HFF-Myc (cell line): ENCODE measurements at regions not wholly inside any gene's neighbourhood (a gene's known extent, or its start where the extent isn't known, plus 50 kb on each side); places are given as distances from the start of the nearest gene placed in this dataset.

Source experiments
- DNase-seq: peaks from one replicate; pipeline ENCODE4 v3.0.0-alpha.2; 2011; ENCODE audit warnings: low read depth; ENCODE audit errors: extremely low read depth
- H3K4me3 ChIP-seq: replicated peaks from 2 replicates; pipeline ENCODE4 v1.5.1; 2011; ENCODE audit warnings: low read depth, mild to moderate bottlenecking, control low read depth, low read length
- TF ChIP-seq, protein P1 (sequence below): IDR thresholded peaks from 2 replicates; pipeline ENCODE4 v1.5.1; 2012; ENCODE audit warnings: mild to moderate bottlenecking, low read depth, low read length, control low read depth; ENCODE audit errors: missing control alignments

DNA sequence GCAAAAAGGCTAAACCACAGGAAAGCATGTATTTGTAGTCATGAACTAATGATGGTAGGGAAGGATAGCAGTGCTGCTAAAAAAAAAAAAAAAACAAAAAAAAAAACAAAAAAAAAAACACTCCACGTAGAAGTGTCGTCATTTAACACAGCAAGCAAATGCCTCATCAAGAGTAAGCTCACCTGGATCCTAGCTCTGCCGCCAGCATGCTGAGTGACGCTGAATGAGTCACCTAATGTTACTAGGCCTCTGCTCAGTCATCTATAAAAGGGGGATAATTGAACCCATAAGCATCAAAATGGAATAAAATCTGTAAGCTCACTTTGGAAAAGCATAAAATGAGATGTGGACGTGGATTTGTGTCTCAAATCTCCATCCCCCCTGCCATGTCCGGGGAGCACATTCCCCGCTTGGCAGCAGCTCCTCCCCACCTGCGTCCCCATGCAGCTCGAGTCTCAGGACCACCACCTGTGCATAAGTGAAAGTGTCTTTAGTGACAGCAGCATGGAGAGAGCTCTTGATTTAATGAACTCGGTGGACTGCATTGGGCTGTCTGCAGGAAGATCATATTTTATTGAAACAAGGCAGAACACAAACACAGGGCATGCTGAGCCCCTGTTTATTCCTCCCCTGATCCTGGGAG lies 427.5 kb downstream of the LRATD1 start:
- H3K4me3 ChIP-seq = no peak overlapping the region
- no peak for DNase-seq
- TF ChIP-seq, protein P1, sequence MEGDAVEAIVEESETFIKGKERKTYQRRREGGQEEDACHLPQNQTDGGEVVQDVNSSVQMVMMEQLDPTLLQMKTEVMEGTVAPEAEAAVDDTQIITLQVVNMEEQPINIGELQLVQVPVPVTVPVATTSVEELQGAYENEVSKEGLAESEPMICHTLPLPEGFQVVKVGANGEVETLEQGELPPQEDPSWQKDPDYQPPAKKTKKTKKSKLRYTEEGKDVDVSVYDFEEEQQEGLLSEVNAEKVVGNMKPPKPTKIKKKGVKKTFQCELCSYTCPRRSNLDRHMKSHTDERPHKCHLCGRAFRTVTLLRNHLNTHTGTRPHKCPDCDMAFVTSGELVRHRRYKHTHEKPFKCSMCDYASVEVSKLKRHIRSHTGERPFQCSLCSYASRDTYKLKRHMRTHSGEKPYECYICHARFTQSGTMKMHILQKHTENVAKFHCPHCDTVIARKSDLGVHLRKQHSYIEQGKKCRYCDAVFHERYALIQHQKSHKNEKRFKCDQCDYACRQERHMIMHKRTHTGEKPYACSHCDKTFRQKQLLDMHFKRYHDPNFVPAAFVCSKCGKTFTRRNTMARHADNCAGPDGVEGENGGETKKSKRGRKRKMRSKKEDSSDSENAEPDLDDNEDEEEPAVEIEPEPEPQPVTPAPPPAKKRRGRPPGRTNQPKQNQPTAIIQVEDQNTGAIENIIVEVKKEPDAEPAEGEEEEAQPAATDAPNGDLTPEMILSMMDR = no peak

DNA sequence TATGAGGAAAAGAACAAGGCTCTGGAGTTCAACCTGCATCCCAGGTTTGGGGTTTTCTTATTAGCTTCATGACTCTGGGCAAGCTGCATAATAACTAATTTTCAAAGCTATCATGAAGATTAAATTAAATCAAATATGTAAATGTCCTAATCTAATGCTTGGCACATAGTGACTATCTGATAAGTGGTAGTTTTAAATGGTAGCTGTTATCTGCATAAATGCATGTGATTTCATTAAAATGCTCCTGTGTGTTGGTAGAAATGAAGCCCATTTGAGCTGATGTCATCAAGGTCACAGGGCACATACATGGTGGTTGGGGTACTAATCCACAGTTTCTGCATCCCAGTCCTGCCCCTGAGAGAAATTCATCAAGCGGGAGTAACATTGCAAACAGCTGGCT lies 428.8 kb downstream of the LRATD1 start:
- DNase-seq = no peak
- TF ChIP-seq, protein P1 = no peak
- H3K4me3 ChIP-seq = no peak overlapping the region

DNA sequence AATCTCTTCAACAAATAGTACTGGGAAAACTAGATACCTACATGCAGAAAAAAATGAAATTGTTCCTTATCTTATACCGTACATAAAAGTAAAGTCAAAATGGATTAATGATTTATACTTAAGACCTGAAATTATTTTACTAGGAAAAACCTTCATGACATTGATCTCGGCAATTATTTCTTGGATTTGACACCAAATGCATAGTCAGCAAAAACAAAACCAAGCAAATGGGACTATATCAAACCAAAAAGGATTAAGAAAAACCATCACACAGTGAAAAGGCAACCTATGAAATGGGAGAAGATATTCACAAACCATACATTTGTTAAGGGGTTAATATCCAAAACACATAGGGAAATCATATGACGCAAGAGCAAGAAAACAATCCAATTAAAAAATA lies 433.6 kb downstream of the LRATD1 start:
- no peak overlapping the region for H3K4me3 ChIP-seq
- TF ChIP-seq, protein P1 = no peak
- DNase-seq = no peak

DNA sequence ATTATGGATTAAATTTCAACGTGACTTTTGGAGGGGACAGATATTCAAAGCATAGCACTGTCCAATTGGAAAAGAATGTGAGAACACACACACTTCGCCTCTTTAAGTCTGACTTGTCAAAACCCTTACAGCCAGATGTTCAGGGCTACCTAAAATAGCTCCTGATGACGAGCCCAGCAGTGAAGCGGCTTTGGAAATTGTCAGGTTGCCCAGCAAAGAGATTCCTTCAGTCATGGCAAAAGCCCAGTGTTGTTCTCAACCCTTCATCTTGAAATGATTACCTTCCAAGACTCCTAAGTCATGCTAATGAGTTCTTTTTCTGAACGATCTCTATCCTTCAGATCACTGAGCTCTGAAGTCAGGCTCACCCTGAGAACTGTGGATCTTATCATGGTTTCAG lies 436.6 kb downstream of the LRATD1 start:
- no peak for DNase-seq
- TF ChIP-seq, protein P1 = no peak
- H3K4me3 ChIP-seq = no peak overlapping the region

DNA sequence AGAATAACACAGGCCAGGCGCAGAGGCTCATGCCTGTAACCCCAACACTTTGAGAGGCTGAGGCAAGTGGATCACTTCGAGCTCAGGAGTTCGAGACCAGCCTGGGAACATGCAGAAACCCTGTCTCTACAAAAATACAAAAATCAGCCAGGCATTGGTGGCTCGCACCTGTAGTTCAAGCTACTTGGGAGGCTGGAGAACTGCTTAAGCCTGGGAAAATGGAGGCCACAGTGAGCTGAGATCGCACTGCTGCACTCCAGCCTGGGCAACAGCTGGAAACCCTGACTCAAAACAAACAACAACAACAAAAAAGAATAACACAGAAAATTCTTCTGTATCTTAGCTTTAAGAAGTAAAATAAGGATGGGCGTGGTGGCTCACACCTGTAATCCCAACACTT lies 440.3 kb downstream of the LRATD1 start:
- no peak overlapping the region for H3K4me3 ChIP-seq
- no peak for DNase-seq
- TF ChIP-seq, protein P1 = no peak

DNA sequence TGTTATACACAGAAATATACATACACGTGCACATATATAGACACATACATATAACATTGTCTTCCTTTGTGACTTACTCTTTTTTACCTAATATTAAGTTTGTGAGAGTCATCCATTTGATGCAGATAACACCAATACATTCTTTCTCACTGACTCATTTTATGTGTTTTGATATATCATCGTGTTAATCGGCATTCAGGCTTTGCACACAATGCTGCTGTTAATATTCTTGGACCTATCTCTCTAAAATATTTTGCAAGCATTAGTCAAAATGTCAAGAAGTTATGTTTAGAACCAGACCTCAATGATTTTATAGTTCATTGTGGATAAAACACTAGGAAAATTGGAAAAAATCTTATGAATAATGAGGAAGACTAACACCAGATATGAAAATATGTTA lies 441.1 kb downstream of the LRATD1 start:
- no peak overlapping the region for H3K4me3 ChIP-seq
- TF ChIP-seq, protein P1 = no peak
- DNase-seq = no peak

DNA sequence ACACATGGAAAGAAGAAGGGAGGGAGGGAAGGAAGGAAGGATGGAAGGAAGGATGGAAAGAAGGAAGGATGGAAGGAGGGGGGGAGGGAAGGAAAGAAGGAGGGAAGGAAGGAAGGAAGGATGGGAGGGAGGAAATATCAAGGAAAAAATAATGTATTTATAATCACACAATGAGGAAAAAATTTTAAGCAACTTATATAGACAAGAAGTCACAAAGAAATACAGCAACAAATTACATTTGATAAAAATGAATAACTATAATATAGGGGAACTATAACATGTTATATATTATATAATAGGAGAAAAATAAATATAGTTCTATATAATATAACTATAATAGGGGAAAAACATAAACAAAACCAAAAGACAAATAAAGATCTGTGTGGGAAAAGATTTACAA lies 441.8 kb downstream of the LRATD1 start:
- no peak overlapping the region for H3K4me3 ChIP-seq
- DNase-seq = no peak
- TF ChIP-seq, protein P1 = no peak
